Panc1 (cell line): ENCODE measurements at regions not wholly inside any gene's neighbourhood (a gene's known extent, or its start where the extent isn't known, plus 50 kb on each side); places are given as distances from the start of the nearest gene placed in this dataset.

Source experiments
- ATAC-seq: fragments of 200-7000 bp; cut with Tn5 transposase; 2 replicates; pipeline ENCODE4 v1.9.1; 2020; ENCODE audit warnings: mild to moderate bottlenecking, moderate library complexity
- BruUV-seq: library from RNA; stranded (reverse); fragments of 400-500 nt; replicated peaks from 2 replicates; lab custom pipeline; 2021; lab: Mats Ljungman, UMichigan
- CTCF ChIA-PET: fragments of 300-600 bp; sonication (Branson Sonifier 250); formaldehyde crosslinking; loops from one replicate; lab custom pipeline; 2022; ENCODE audit warnings: antibody characterized with exemption; lab: Charles Lee
- POLR2A ChIA-PET: fragments of 300-600 bp; sonication (Branson Sonifier 250); formaldehyde crosslinking; loops from one replicate; lab custom pipeline; 2022; ENCODE audit warnings: antibody characterized with exemption; lab: Charles Lee
- DNase-seq: peaks from one replicate; pipeline ENCODE4 v3.0.0-alpha.2; 2010; ENCODE audit warnings: low read depth, low spot score
- H3K27ac ChIP-seq: 2 replicates; pipeline ENCODE4 v1.5.1; 2011; ENCODE audit warnings: mild to moderate bottlenecking, low read length, inconsistent platforms
- H3K27me3 ChIP-seq: fragments of 200-500 bp; sonication (Bioruptor generic); 2 replicates; pipeline ENCODE4 v1.6.0; 2014; ENCODE audit warnings: low read length, inconsistent platforms; ENCODE audit not compliant: control insufficient read depth, insufficient read depth
- H3K36me3 ChIP-seq: fragments of 200-500 bp; sonication (Bioruptor generic); 2 replicates; pipeline ENCODE4 v1.5.1; 2014; ENCODE audit warnings: inconsistent platforms, mild to moderate bottlenecking, low read length, moderate library complexity; ENCODE audit not compliant: control insufficient read depth, insufficient read depth
- H3K4me1 ChIP-seq: 2 replicates; pipeline ENCODE4 v1.5.1; 2011; ENCODE audit warnings: inconsistent platforms, mild to moderate bottlenecking, low read length, moderate library complexity; ENCODE audit not compliant: control insufficient read depth, insufficient read depth
- H3K4me3 ChIP-seq, 2 experiments: 2 replicates each; pipeline ENCODE4 v1.5.1; 2011 to 2012; ENCODE audit warnings: low read depth in 2 of 2, low read length in 2 of 2, mild to moderate bottlenecking in 2 of 2, inconsistent platforms in 1 of 2, moderate library complexity in 1 of 2
- H3K9me3 ChIP-seq: fragments of 200-500 bp; sonication (Bioruptor generic); 2 replicates; pipeline ENCODE4 v1.5.1; 2014; ENCODE audit warnings: low read depth, mild to moderate bottlenecking, inconsistent platforms, low read length, moderate library complexity; ENCODE audit not compliant: control insufficient read depth, insufficient read depth
- CTCF ChIP-seq: fragments of 450-650 bp; IDR thresholded peaks from 2 replicates; pipeline ENCODE4 v1.5.1; 2017; ENCODE audit warnings: mild to moderate bottlenecking
- POLR2AphosphoS5 ChIP-seq: IDR thresholded peaks from 2 replicates; pipeline ENCODE4 v1.6.1; 2012; ENCODE audit warnings: mild to moderate bottlenecking, low read depth, low read length, moderate library complexity
- REST ChIP-seq, 2 experiments: IDR thresholded peaks; 2 replicates each; pipeline ENCODE4 v1.6.1; 2011 to 2012; ENCODE audit warnings: low read depth in 2 of 2, control low read depth in 1 of 2, low read length in 1 of 2, mild to moderate bottlenecking in 1 of 2, moderate library complexity in 1 of 2; ENCODE audit not compliant: insufficient read depth in 1 of 2
- SIN3A ChIP-seq: IDR thresholded peaks from 2 replicates; pipeline ENCODE4 v1.6.1; 2012; ENCODE audit warnings: low read depth, mild to moderate bottlenecking, low read length, moderate library complexity, borderline replicate concordance; ENCODE audit not compliant: insufficient read depth
- TCF7L2 ChIP-seq: IDR thresholded peaks from 2 replicates; pipeline ENCODE4 v1.6.1; 2011; ENCODE audit warnings: mild to moderate bottlenecking, low read depth, low read length, inconsistent platforms
- in situ Hi-C: cut with HindIII; loops from 2 replicates; pipeline ENCODE4 v1.10.0; 2016; ENCODE audit warnings: low sequenced_read_pairs, low pct_unique_long_range_greater_than_20kb
- intact Hi-C: fragments of 100-400 bp; cut with micrococcal nuclease; formaldehyde crosslinking; loops from one replicate; pipeline ENCODE4 v1.10.0; 2022; ENCODE audit not compliant: unreplicated experiment

- BruUV-seq: no TSS peak
- H3K27ac ChIP-seq: no peak overlapping the region
Observed at GRCh38 chr10:34015700-34016099, 681.2 kb upstream of the NRP1 start.

GRCh38 chr10:34013235-34013634 lies 678.8 kb upstream of the NRP1 start:
- no peak overlapping the region for H3K27ac ChIP-seq
- ATAC-seq (no peak), DNase-seq (no peak)
- H3K9me3 ChIP-seq: no peaks in the 10 kb centered on the region
- TF ChIP-seq POLR2AphosphoS5 (no peak), SIN3A (no peak), REST (IDR thresholded peaks at IDR 0.05; ENCODE audit: insufficient read depth in 1 of 2, low read depth in 2 of 2, low read length in 1 of 2) (no peak), CTCF (no peak), TCF7L2 (no peak)
- intact Hi-C loops (no loop called here), in situ Hi-C loops (no loop called here)
- ChIA-PET CTCF (no interaction called here), POLR2A (no interaction called here)
- H3K27me3 ChIP-seq: no peaks in the 10 kb centered on the region
- H3K4me1 ChIP-seq: no peaks in the 10 kb centered on the region
- no peak overlapping the region for H3K4me3 ChIP-seq
- no peaks in the 10 kb centered on the region for H3K36me3 ChIP-seq
- no TSS peak for BruUV-seq

More at GRCh38 chr10:34015700-34016099, 681.2 kb upstream of the NRP1 start:
- TF ChIP-seq REST (IDR thresholded peaks at IDR 0.05; ENCODE audit: insufficient read depth in 1 of 2, low read depth in 2 of 2, low read length in 1 of 2) (no peak), SIN3A (no peak), TCF7L2 (no peak), POLR2AphosphoS5 (no peak), CTCF (no peak)
- no peaks in the 10 kb centered on the region for H3K9me3 ChIP-seq
- DNase-seq (no peak), ATAC-seq (no peak)
- ChIA-PET POLR2A (no interaction called here), CTCF (no interaction called here)
- no peak overlapping the region for H3K4me3 ChIP-seq
- intact Hi-C loops (no loop called here), in situ Hi-C loops (no loop called here)
- no peaks in the 10 kb centered on the region for H3K27me3 ChIP-seq
- H3K36me3 ChIP-seq: no peaks in the 10 kb centered on the region
- no peaks in the 10 kb centered on the region for H3K4me1 ChIP-seq
